Liver (tissue), 8 donors: ENCODE measurements at regions not wholly inside any gene's neighbourhood (a gene's known extent, or its start where the extent isn't known, plus 50 kb on each side); places are given as distances from the start of the nearest gene placed in this dataset.

Source experiments
- DNase-seq: peaks from one replicate; pipeline ENCODE4 v3.0.0-alpha.2; 2017; ENCODE audit warnings: low spot score
- H3K27ac ChIP-seq, 2 donors: one replicate each; pipeline ENCODE4 v1.7.0; 2013; ENCODE audit warnings: inconsistent platforms in 2 of 2, low read length in 2 of 2, control low read depth in 1 of 2, low read depth in 1 of 2, mild to moderate bottlenecking in 1 of 2
- H3K27me3 ChIP-seq, 4 donors: one replicate each; pipeline versions ENCODE4 v1.6.1 to v1.7.0; 2013; ENCODE audit warnings: low read length in 3 of 4, inconsistent platforms in 1 of 4, mild to moderate bottlenecking in 1 of 4, moderate library complexity in 1 of 4; ENCODE audit not compliant: control insufficient read depth in 4 of 4, insufficient read depth in 4 of 4
- H3K36me3 ChIP-seq, 4 donors: one replicate each; pipeline versions ENCODE4 v1.6.1 to v1.7.0; 2013; ENCODE audit warnings: low read length in 3 of 4, mild to moderate bottlenecking in 3 of 4, low read depth in 1 of 4, moderate library complexity in 1 of 4; ENCODE audit not compliant: control insufficient read depth in 4 of 4, insufficient read depth in 3 of 4
- H3K4me1 ChIP-seq, 4 donors: one replicate each; pipeline versions ENCODE4 v1.6.1 to v1.7.0; 2013; ENCODE audit warnings: low read length in 3 of 4, mild to moderate bottlenecking in 3 of 4, moderate library complexity in 1 of 4; ENCODE audit not compliant: control insufficient read depth in 4 of 4, insufficient read depth in 4 of 4
- H3K4me3 ChIP-seq, 3 donors: one replicate each; pipeline versions ENCODE4 v1.6.1 to v1.7.0; 2013; ENCODE audit warnings: low read length in 3 of 3, control low read depth in 1 of 3, low read depth in 1 of 3, mild to moderate bottlenecking in 1 of 3
- H3K9ac ChIP-seq, 2 donors: one replicate each; pipeline ENCODE4 v1.7.0; 2013; ENCODE audit warnings: low read length in 2 of 2, mild to moderate bottlenecking in 2 of 2, moderate library complexity in 2 of 2, control low read depth in 1 of 2, low read depth in 1 of 2
- H3K9me3 ChIP-seq, 4 donors: one replicate each; pipeline versions ENCODE4 v1.6.1 to v1.7.0; 2013; ENCODE audit warnings: low read length in 3 of 4; ENCODE audit not compliant: control insufficient read depth in 4 of 4
- ATF3 ChIP-seq: IDR thresholded peaks from 2 replicates; pipeline ENCODE4 v1.6.1; 2016; ENCODE audit warnings: antibody characterized with exemption
- CTCF ChIP-seq: fragments of 150-350 bp; IDR thresholded peaks from 2 replicates; pipeline ENCODE4 v1.5.1; 2017; ENCODE audit warnings: improper control_type of control experiment, low read depth, low read length; ENCODE audit not compliant: missing input control
- FOXA1 ChIP-seq: IDR thresholded peaks from 2 replicates; pipeline ENCODE4 v1.6.1; 2016; ENCODE audit warnings: antibody characterized with exemption
- GABPA ChIP-seq, 2 donors: IDR thresholded peaks in 1 of 2; conservative IDR thresholded peaks in 1 of 2; 2 replicates each; pipeline ENCODE4 v1.6.1; 2016; ENCODE audit warnings: antibody characterized with exemption in 2 of 2, mild to moderate bottlenecking in 1 of 2, moderate library complexity in 1 of 2
- HNF4A ChIP-seq, 2 donors: conservative IDR thresholded peaks; 2 replicates each; pipeline ENCODE4 v1.6.1; 2016; ENCODE audit warnings: antibody characterized with exemption in 2 of 2, mild to moderate bottlenecking in 2 of 2
- HNF4G ChIP-seq: IDR thresholded peaks from 2 replicates; pipeline ENCODE4 v1.6.1; 2016; ENCODE audit warnings: antibody characterized with exemption
- MAX ChIP-seq: IDR thresholded peaks from 2 replicates; pipeline ENCODE4 v1.6.1; 2016; ENCODE audit warnings: antibody characterized with exemption
- RAD21 ChIP-seq, 2 donors: IDR thresholded peaks; 2 replicates each; pipeline ENCODE4 v1.6.1; 2016; ENCODE audit warnings: antibody characterized with exemption in 2 of 2, mild to moderate bottlenecking in 2 of 2
- RXRA ChIP-seq, 2 donors: IDR thresholded peaks; 2 replicates each; pipeline ENCODE4 v1.6.1; 2017 to 2018; ENCODE audit warnings: antibody characterized with exemption in 2 of 2, mild to moderate bottlenecking in 1 of 2
- TAF1 ChIP-seq: conservative IDR thresholded peaks from 2 replicates; pipeline ENCODE4 v1.6.1; 2016; ENCODE audit warnings: antibody characterized with exemption, mild to moderate bottlenecking
- WGBS: extraction: QIAGEN DNeasy Blood & Tissue Kit; methylation state at CpG from one replicate; pipeline ENCODE4 v1.1.7; 2013; 5-methylcytosine and 5-hydroxymethylcytosine counted together
- TF ChIP-seq, protein P1 (sequence below): IDR thresholded peaks from 2 replicates; pipeline ENCODE4 v1.6.1; 2016; ENCODE audit warnings: antibody characterized with exemption
- donor health status: healthy.
- donor health status: healthy.
- donor health status: healthy.
- donor health status: healthy.
- donor health status: healthy.

GRCh38 chr10:21003240-21003822, 106.2 kb upstream of the NEBL start:
- no peaks in the 10 kb centered on the region for H3K27me3 ChIP-seq
- H3K36me3 ChIP-seq: no peaks in the 10 kb centered on the region
- DNase-seq: no peak
- H3K27ac ChIP-seq: no peak overlapping the region
- H3K4me3 ChIP-seq: no peak overlapping the region
- no peak overlapping the region for H3K9ac ChIP-seq
- H3K4me1 ChIP-seq: no peaks in the 10 kb centered on the region
- H3K9me3 ChIP-seq: no peaks in the 10 kb centered on the region
- 82% methylated on average over 6 of the region's 6 CpGs for WGBS
- no peak for TF ChIP-seq TAF1
- TF ChIP-seq CTCF: no peak
- TF ChIP-seq RXRA (IDR thresholded peaks at IDR 0.05): no peak

GRCh38 chr10:21002091-21002878, 105.2 kb upstream of the NEBL start:
- Histone ChIP-seq H3K27me3 (no peaks in the 10 kb centered on the region), H3K9me3 (no peaks in the 10 kb centered on the region), H3K9ac (no peak overlapping the region), H3K4me1 (no peaks in the 10 kb centered on the region), H3K27ac (no peak overlapping the region), H3K36me3 (no peaks in the 10 kb centered on the region), H3K4me3 (no peak overlapping the region)
- TF ChIP-seq MAX (no peak), FOXA1 (no peak), HNF4G (no peak), HNF4A (conservative IDR thresholded peaks at IDR 0.05) (no peak), GABPA (IDR thresholded peaks at IDR 0.05 in 1 of 2, conservative IDR thresholded peaks at IDR 0.05 in 1 of 2) (no peak)
- WGBS: 79% methylated on average over 11 of the region's 11 CpGs
- DNase-seq: no peak

GRCh38 chr10:20999699-21000098, 102.6 kb upstream of the NEBL start:
- H3K9ac ChIP-seq: no peak overlapping the region
- H3K36me3 ChIP-seq: no peaks in the 10 kb centered on the region
- TF ChIP-seq GABPA (IDR thresholded peaks at IDR 0.05 in 1 of 2, conservative IDR thresholded peaks at IDR 0.05 in 1 of 2): no peak
- TF ChIP-seq CTCF: no peak
- TF ChIP-seq FOXA1: no peak
- TF ChIP-seq, protein P1, sequence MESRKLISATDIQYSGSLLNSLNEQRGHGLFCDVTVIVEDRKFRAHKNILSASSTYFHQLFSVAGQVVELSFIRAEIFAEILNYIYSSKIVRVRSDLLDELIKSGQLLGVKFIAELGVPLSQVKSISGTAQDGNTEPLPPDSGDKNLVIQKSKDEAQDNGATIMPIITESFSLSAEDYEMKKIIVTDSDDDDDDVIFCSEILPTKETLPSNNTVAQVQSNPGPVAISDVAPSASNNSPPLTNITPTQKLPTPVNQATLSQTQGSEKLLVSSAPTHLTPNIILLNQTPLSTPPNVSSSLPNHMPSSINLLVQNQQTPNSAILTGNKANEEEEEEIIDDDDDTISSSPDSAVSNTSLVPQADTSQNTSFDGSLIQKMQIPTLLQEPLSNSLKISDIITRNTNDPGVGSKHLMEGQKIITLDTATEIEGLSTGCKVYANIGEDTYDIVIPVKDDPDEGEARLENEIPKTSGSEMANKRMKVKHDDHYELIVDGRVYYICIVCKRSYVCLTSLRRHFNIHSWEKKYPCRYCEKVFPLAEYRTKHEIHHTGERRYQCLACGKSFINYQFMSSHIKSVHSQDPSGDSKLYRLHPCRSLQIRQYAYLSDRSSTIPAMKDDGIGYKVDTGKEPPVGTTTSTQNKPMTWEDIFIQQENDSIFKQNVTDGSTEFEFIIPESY: no peak
- TF ChIP-seq RAD21 (IDR thresholded peaks at IDR 0.05): no peak
- TF ChIP-seq ATF3: no peak
- TF ChIP-seq TAF1: no peak
- no peaks in the 10 kb centered on the region for H3K4me1 ChIP-seq
- 95% methylated on average over 11 of the region's 11 CpGs for WGBS
- no peaks in the 10 kb centered on the region for H3K27me3 ChIP-seq
- no peak overlapping the region for H3K27ac ChIP-seq
- no peaks in the 10 kb centered on the region for H3K9me3 ChIP-seq
- no peak for DNase-seq
- no peak overlapping the region for H3K4me3 ChIP-seq
